GM18858 (cell line): ENCODE measurements at regions not wholly inside any gene's neighbourhood (a gene's known extent, or its start where the extent isn't known, plus 50 kb on each side); places are given as distances from the start of the nearest gene placed in this dataset.

ENCODE experiments used
- ATAC-seq: cut with Tn5 transposase; IDR thresholded peaks from one replicate; pipeline ENCODE4 v1.9.1; 2021; ENCODE audit not compliant: unreplicated experiment

- no peak for ATAC-seq
Observed at GRCh38 chr11:90911192-90911591, 688.3 kb upstream of the CHORDC1 start.

- no peak for ATAC-seq
Observed at GRCh38 chr11:90908074-90908473, 685.2 kb upstream of the CHORDC1 start.

GRCh38 chr11:90895850-90896249, 673.0 kb upstream of the CHORDC1 start:
- no peak for ATAC-seq

- no peak for ATAC-seq
Observed at GRCh38 chr11:90890347-90890746, 667.5 kb upstream of the CHORDC1 start.

GRCh38 chr11:90884181-90884580, 661.3 kb upstream of the CHORDC1 start:
- ATAC-seq: no peak

- ATAC-seq: no peak
Observed at GRCh38 chr11:90874986-90875385, 652.1 kb upstream of the CHORDC1 start.

GRCh38 chr11:90874281-90874680, 651.4 kb upstream of the CHORDC1 start:
- ATAC-seq: no peak

GRCh38 chr11:90867416-90867815, 644.6 kb upstream of the CHORDC1 start:
- no peak for ATAC-seq

GRCh38 chr11:90856790-90857189, 633.9 kb upstream of the CHORDC1 start:
- ATAC-seq: no peak

GRCh38 chr11:90855531-90855930, 632.7 kb upstream of the CHORDC1 start:
- ATAC-seq: no peak

- no peak for ATAC-seq
Observed at GRCh38 chr11:90851196-90851595, 628.3 kb upstream of the CHORDC1 start.

GRCh38 chr11:90849312-90849711, 626.5 kb upstream of the CHORDC1 start:
- ATAC-seq: no peak

GRCh38 chr11:90847268-90847886, 624.5 kb upstream of the CHORDC1 start:
- ATAC-seq: no peak

GRCh38 chr11:90846628-90847027, 623.8 kb upstream of the CHORDC1 start:
- ATAC-seq: no peak

- no peak for ATAC-seq
Observed at GRCh38 chr11:90845799-90846198, 623.0 kb upstream of the CHORDC1 start.

GRCh38 chr11:90845126-90845525, 622.3 kb upstream of the CHORDC1 start:
- no peak for ATAC-seq

- ATAC-seq: no peak
Observed at GRCh38 chr11:90844041-90844440, 621.2 kb upstream of the CHORDC1 start.

- no peak for ATAC-seq
Observed at GRCh38 chr11:90842681-90843080, 619.8 kb upstream of the CHORDC1 start.

- no peak for ATAC-seq
Observed at GRCh38 chr11:90840071-90840470, 617.2 kb upstream of the CHORDC1 start.

- ATAC-seq: no peak
Observed at GRCh38 chr11:90836031-90836430, 613.2 kb upstream of the CHORDC1 start.

- no peak for ATAC-seq
Observed at GRCh38 chr11:90823446-90823845, 600.6 kb upstream of the CHORDC1 start.

GRCh38 chr11:90822996-90823395, 600.1 kb upstream of the CHORDC1 start:
- ATAC-seq: no peak

- ATAC-seq: no peak
Observed at GRCh38 chr11:90818196-90818745, 595.4 kb upstream of the CHORDC1 start.
